ENCODE measurements at regions not wholly inside any gene's neighbourhood (a gene's known extent, or its start where the extent isn't known, plus 50 kb on each side); places are given as distances from the start of the nearest gene placed in this dataset.

- ChIA-PET POLR2A (ENCODE audit: low non-redundant PET) (no interaction called here), CTCF (no interaction called here)
- no peak for TF ChIP-seq EZH2 (IDR thresholded peaks at IDR 0.05; ENCODE audit: borderline replicate concordance, low read depth, low read length, poor library complexity, severe bottlenecking)
- TF ChIP-seq, protein P1, sequence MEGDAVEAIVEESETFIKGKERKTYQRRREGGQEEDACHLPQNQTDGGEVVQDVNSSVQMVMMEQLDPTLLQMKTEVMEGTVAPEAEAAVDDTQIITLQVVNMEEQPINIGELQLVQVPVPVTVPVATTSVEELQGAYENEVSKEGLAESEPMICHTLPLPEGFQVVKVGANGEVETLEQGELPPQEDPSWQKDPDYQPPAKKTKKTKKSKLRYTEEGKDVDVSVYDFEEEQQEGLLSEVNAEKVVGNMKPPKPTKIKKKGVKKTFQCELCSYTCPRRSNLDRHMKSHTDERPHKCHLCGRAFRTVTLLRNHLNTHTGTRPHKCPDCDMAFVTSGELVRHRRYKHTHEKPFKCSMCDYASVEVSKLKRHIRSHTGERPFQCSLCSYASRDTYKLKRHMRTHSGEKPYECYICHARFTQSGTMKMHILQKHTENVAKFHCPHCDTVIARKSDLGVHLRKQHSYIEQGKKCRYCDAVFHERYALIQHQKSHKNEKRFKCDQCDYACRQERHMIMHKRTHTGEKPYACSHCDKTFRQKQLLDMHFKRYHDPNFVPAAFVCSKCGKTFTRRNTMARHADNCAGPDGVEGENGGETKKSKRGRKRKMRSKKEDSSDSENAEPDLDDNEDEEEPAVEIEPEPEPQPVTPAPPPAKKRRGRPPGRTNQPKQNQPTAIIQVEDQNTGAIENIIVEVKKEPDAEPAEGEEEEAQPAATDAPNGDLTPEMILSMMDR (conservative IDR thresholded peaks at IDR 0.05; ENCODE audit: low read depth, low read length): no peak
- DNase-seq (ENCODE audit: low spot score): no peak
- no peaks in the 10 kb centered on the region for H3K36me3 ChIP-seq (ENCODE audit: insufficient read depth, low read length, poor library complexity, severe bottlenecking)
- no TSS peak for BruUV-seq (replicated peaks)
- H3K4me1 ChIP-seq (ENCODE audit: insufficient read depth, low read length, poor library complexity, severe bottlenecking): no peaks in the 10 kb centered on the region
- no peak overlapping the region for H3K27ac ChIP-seq (ENCODE audit: low read depth, low read length, poor library complexity, severe bottlenecking)
- intact Hi-C loops (cut with micrococcal nuclease; ENCODE audit: unreplicated experiment): no loop called here
- H3K27me3 ChIP-seq (replicated peaks; ENCODE audit: insufficient read depth, low read depth, low read length, poor library complexity): peaks cover 16% of the 10 kb centered on the region
- no peak overlapping the region for H3K4me3 ChIP-seq (ENCODE audit: low read depth, low read length, poor library complexity, severe bottlenecking)
- H3K9me3 ChIP-seq (ENCODE audit: low read depth, low read length, poor library complexity, severe bottlenecking): no peaks in the 10 kb centered on the region
Measured at GRCh38 chr2:200179151-200179550, 127.3 kb upstream of the SPATS2L start.

GRCh38 chr2:200180943-200181342 is 125.5 kb upstream of the SPATS2L start:
- intact Hi-C loops (cut with micrococcal nuclease; ENCODE audit: unreplicated experiment): no loop called here
- no peak overlapping the region for H3K4me3 ChIP-seq (ENCODE audit: low read depth, low read length, poor library complexity, severe bottlenecking)
- no TSS peak for BruUV-seq (replicated peaks)
- TF ChIP-seq, protein P1 (conservative IDR thresholded peaks at IDR 0.05; ENCODE audit: low read depth, low read length): no peak
- TF ChIP-seq EZH2 (IDR thresholded peaks at IDR 0.05; ENCODE audit: borderline replicate concordance, low read depth, low read length, poor library complexity, severe bottlenecking): no peak
- CTCF ChIA-PET: no interaction called here
- POLR2A ChIA-PET (ENCODE audit: low non-redundant PET): no interaction called here
- H3K36me3 ChIP-seq (ENCODE audit: insufficient read depth, low read length, poor library complexity, severe bottlenecking): no peaks in the 10 kb centered on the region
- H3K4me1 ChIP-seq (ENCODE audit: insufficient read depth, low read length, poor library complexity, severe bottlenecking): no peaks in the 10 kb centered on the region
- H3K9me3 ChIP-seq (ENCODE audit: low read depth, low read length, poor library complexity, severe bottlenecking): no peaks in the 10 kb centered on the region
- DNase-seq (ENCODE audit: low spot score): no peak
- H3K27me3 ChIP-seq (replicated peaks; ENCODE audit: insufficient read depth, low read depth, low read length, poor library complexity): peaks cover 32% of the 10 kb centered on the region
- H3K27ac ChIP-seq (ENCODE audit: low read depth, low read length, poor library complexity, severe bottlenecking): no peak overlapping the region

GRCh38 chr2:200181755-200182154 is 124.7 kb upstream of the SPATS2L start:
- Histone ChIP-seq H3K4me3 (ENCODE audit: low read depth, low read length, poor library complexity, severe bottlenecking) (no peak overlapping the region), H3K4me1 (ENCODE audit: insufficient read depth, low read length, poor library complexity, severe bottlenecking) (no peaks in the 10 kb centered on the region), H3K27me3 (replicated peaks; ENCODE audit: insufficient read depth, low read depth, low read length, poor library complexity) (peaks cover 40% of the 10 kb centered on the region), H3K36me3 (ENCODE audit: insufficient read depth, low read length, poor library complexity, severe bottlenecking) (no peaks in the 10 kb centered on the region), H3K27ac (ENCODE audit: low read depth, low read length, poor library complexity, severe bottlenecking) (no peak overlapping the region), H3K9me3 (ENCODE audit: low read depth, low read length, poor library complexity, severe bottlenecking) (no peaks in the 10 kb centered on the region)
- ChIA-PET POLR2A (ENCODE audit: low non-redundant PET) (no interaction called here), CTCF (no interaction called here)
- no peak for TF ChIP-seq EZH2 (IDR thresholded peaks at IDR 0.05; ENCODE audit: borderline replicate concordance, low read depth, low read length, poor library complexity, severe bottlenecking)
- TF ChIP-seq, protein P1 (conservative IDR thresholded peaks at IDR 0.05; ENCODE audit: low read depth, low read length): no peak
- DNase-seq (ENCODE audit: low spot score): no peak
- intact Hi-C loops (cut with micrococcal nuclease; ENCODE audit: unreplicated experiment): no loop called here
- BruUV-seq (replicated peaks): no TSS peak

All from A673 (cell line).